Right lobe of liver (tissue), 6 donors: ENCODE measurements at regions not wholly inside any gene's neighbourhood (a gene's known extent, or its start where the extent isn't known, plus 50 kb on each side); places are given as distances from the start of the nearest gene placed in this dataset.
A peak's percentile ranks its signal among the peaks of the same experiment; 100 is the strongest.

Source experiments
- ATAC-seq, 4 donors: fragments of 200-7000 bp; cut with Tn5 transposase; one replicate each; pipeline ENCODE4 v1.9.1; 2020; ENCODE audit warnings: mild to moderate bottlenecking in 4 of 4, moderate library complexity in 4 of 4
- DNase-seq, 3 donors: peaks; one replicate each; pipeline ENCODE4 v3.0.0-alpha.2; 2020
- H3K27ac ChIP-seq, 3 donors: fragments of 200-600 bp; one replicate each; pipeline ENCODE4 v1.8.0; 2022
- H3K27me3 ChIP-seq, 2 donors: fragments of 200-600 bp; one replicate each; pipeline ENCODE4 v1.8.0; 2022
- H3K36me3 ChIP-seq, 4 donors: fragments of 200-600 bp; sonication (generic) in 1 of 4; one replicate each; pipeline versions ENCODE4 v1.5.1 to v1.8.0; 2017 to 2022; ENCODE audit warnings: control low read depth in 1 of 4
- H3K4me1 ChIP-seq, 4 donors: fragments of 200-600 bp; sonication (generic) in 1 of 4; one replicate each; pipeline versions ENCODE4 v1.5.1 to v1.8.0; 2017 to 2022; ENCODE audit warnings: control low read depth in 1 of 4
- H3K4me3 ChIP-seq, 3 donors: fragments of 200-600 bp; one replicate each; pipeline ENCODE4 v1.8.0; 2022
- H3K9me3 ChIP-seq, 4 donors: fragments of 200-600 bp; sonication (generic) in 1 of 4; one replicate each; pipeline versions ENCODE4 v1.5.1 to v1.8.0; 2017 to 2022; ENCODE audit warnings: control low read depth in 1 of 4
- CTCF ChIP-seq, 4 donors: fragments of 200-600 bp in 3 of 4; fragments of 450-650 bp in 1 of 4; IDR thresholded peaks; one replicate each; pipeline versions ENCODE4 v1.5.1 to v1.8.0; 2016 to 2022; ENCODE audit warnings: antibody characterized with exemption in 4 of 4, mild to moderate bottlenecking in 2 of 4
- POLR2A ChIP-seq: fragments of 450-650 bp; IDR thresholded peaks from one replicate; pipeline ENCODE4 v1.6.1; 2017; ENCODE audit warnings: antibody characterized with exemption, mild to moderate bottlenecking
- WGBS: methylation state at CpG from one replicate; pipeline ENCODE4 v1.1.6; 2018; ENCODE audit warnings: low coverage, low lambda C conversion rate; ENCODE audit not compliant: insufficient coverage; ENCODE audit errors: missing lambda C conversion rate; 5-methylcytosine and 5-hydroxymethylcytosine counted together
- intact Hi-C, 2 donors: fragments of 100-400 bp; cut with DNase I; formaldehyde crosslinking; loops; one replicate each; pipeline versions ENCODE4 v1.11.2 to v1.14.1; 2022
- donor health status: DM: no; HTN: yes; CAD: no.
- donor health status: DM: no; HTN: no; CAD: no.
- donor health status: DM: no; HTN: no; CAD: no.
- donor health status: DM: no; HTN: yes; CAD: no.
- donor health status: DM: no; HTN: yes; CAD: no.

DNA sequence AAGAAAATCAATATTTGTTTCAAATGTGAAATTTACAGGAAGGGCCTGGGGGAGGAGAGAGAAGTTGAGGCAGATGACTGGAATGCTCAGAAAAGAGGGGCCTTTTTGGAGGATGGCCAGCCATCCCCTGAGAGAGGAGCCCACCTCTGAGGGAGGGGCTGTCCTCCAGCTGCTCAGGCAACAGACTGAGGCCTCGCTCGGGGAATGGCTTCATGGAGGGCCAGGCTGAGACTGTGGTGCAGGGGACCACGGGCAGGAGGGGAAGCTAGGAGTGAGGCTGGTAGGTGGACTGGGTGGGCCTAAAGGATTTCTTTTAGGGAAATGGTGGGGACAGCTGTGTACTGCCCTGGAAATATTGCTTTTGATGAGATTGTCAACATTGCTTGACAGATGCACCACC is 73.5 kb upstream of the CADM1 start:
- peaks cover 0 to 10% (median 0%) of the 10 kb centered on the region in 4 donors for H3K4me1 ChIP-seq
- WGBS = 76% methylated on average over 3 of the region's 3 CpGs
- no peak for ATAC-seq
- TF ChIP-seq CTCF (IDR thresholded peaks at IDR 0.05) (no peak), POLR2A (no peak)
- H3K4me3 ChIP-seq = no peak overlapping the region
- H3K36me3 ChIP-seq = no peaks in the 10 kb centered on the region
- no peak for DNase-seq
- H3K27me3 ChIP-seq = no peaks in the 10 kb centered on the region
- no peaks in the 10 kb centered on the region for H3K9me3 ChIP-seq
- intact Hi-C loops = no loop called here
- H3K27ac ChIP-seq = no peak overlapping the region

- intact Hi-C loops = no loop called here
- DNase-seq (no peak), ATAC-seq (no peak)
- WGBS = 92% methylated on average over 5 of the region's 6 CpGs
- Histone ChIP-seq H3K9me3 (no peaks in the 10 kb centered on the region), H3K27ac (no peak overlapping the region), H3K27me3 (no peaks in the 10 kb centered on the region), H3K36me3 (no peaks in the 10 kb centered on the region), H3K4me3 (no peak overlapping the region), H3K4me1 (peaks cover 0 to under 1% (median 0%) of the 10 kb centered on the region in 4 donors)
- TF ChIP-seq POLR2A (no peak), CTCF (IDR thresholded peaks at IDR 0.05) (no peak)
These were observed 72.6 kb upstream of the CADM1 start for GRCh38 chr11:115576606-115577380.

- TF ChIP-seq POLR2A = no peak
- TF ChIP-seq CTCF (IDR thresholded peaks at IDR 0.05) = no peak
- 40% methylated on average over 1 of the region's 5 CpGs for WGBS
- intact Hi-C loops = no loop called here
- Histone ChIP-seq H3K36me3 (no peaks in the 10 kb centered on the region), H3K4me3 (no peak overlapping the region), H3K4me1 (no peaks in the 10 kb centered on the region), H3K27ac (no peak overlapping the region), H3K27me3 (no peaks in the 10 kb centered on the region), H3K9me3 (no peaks in the 10 kb centered on the region)
- no peak for DNase-seq
- no peak for ATAC-seq
These were observed 68.3 kb upstream of the CADM1 start for GRCh38 chr11:115572551-115572950.

- H3K4me3 ChIP-seq = no peak overlapping the region
- TF ChIP-seq CTCF (IDR thresholded peaks at IDR 0.05) (no peak), POLR2A (no peak)
- peak; percentile 34 to 95 (median 51) for ATAC-seq
- H3K27me3 ChIP-seq = no peaks in the 10 kb centered on the region
- no peak for DNase-seq
- H3K27ac ChIP-seq = no peak overlapping the region
- H3K36me3 ChIP-seq = no peaks in the 10 kb centered on the region
- H3K4me1 ChIP-seq = no peaks in the 10 kb centered on the region
- H3K9me3 ChIP-seq = no peaks in the 10 kb centered on the region
- 55% methylated on average over 8 of the region's 9 CpGs for WGBS
- intact Hi-C loops = no loop called here
These were observed 62.1 kb upstream of the CADM1 start for GRCh38 chr11:115566180-115566764.
